ENCODE measurements at regions not wholly inside any gene's neighbourhood (a gene's known extent, or its start where the extent isn't known, plus 50 kb on each side); places are given as distances from the start of the nearest gene placed in this dataset.

DNA sequence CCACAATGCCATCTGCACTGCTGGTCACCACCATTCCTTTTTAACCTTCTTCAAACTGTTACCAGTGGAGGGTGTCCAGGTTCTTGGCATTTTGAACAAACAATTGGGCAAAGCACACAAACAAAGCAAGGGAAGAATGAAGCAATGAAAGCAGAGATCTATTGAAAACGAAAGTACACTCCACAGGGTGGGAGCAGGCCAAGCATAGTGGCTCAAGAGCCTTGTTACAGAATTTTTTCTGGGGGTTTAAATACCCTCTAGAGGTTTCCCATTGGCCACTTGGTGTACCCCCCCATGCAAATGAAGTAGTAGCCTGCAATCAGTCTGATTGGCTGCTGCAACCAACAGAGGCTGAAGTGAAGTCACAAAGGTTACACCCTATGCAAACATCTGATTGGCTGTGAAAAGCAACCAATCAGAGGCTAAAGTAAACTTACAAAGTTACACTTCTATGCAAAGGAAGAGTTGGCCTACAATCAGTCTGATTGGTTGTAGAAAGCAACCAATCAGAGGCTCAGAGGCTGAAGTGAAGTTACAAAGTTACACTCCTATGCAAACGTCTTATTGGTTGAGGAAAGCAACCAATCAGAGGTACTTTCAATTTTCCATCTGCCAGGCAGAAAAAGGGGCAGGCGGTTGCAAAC is 103.2 kb upstream of the WAC start:
- Histone ChIP-seq H3K4me2 (no peak overlapping the region), H3K36me3 (replicated peaks; ENCODE audit: insufficient read depth, low read depth) (no peaks in the 10 kb centered on the region), H3K9me3 (ENCODE audit: low read depth) (no peaks in the 10 kb centered on the region), H3K9me2 (replicated peaks; ENCODE audit: insufficient read depth) (no peaks in the 10 kb centered on the region), H3K79me2 (no peaks in the 10 kb centered on the region), H3K4me3 (no peak overlapping the region), H3K4me1 (ENCODE audit: insufficient read depth) (no peaks in the 10 kb centered on the region), H2AFZ (no peak overlapping the region), H3K27ac (no peak overlapping the region), H3K27me3 (no peaks in the 10 kb centered on the region), H4K20me1 (ENCODE audit: insufficient read depth, poor library complexity, severe bottlenecking) (no peaks in the 10 kb centered on the region)
- 92% methylated on average over 3 of the region's 3 CpGs for WGBS (ENCODE audit: low lambda C conversion rate, missing lambda C conversion rate)
- TF ChIP-seq, protein P1, sequence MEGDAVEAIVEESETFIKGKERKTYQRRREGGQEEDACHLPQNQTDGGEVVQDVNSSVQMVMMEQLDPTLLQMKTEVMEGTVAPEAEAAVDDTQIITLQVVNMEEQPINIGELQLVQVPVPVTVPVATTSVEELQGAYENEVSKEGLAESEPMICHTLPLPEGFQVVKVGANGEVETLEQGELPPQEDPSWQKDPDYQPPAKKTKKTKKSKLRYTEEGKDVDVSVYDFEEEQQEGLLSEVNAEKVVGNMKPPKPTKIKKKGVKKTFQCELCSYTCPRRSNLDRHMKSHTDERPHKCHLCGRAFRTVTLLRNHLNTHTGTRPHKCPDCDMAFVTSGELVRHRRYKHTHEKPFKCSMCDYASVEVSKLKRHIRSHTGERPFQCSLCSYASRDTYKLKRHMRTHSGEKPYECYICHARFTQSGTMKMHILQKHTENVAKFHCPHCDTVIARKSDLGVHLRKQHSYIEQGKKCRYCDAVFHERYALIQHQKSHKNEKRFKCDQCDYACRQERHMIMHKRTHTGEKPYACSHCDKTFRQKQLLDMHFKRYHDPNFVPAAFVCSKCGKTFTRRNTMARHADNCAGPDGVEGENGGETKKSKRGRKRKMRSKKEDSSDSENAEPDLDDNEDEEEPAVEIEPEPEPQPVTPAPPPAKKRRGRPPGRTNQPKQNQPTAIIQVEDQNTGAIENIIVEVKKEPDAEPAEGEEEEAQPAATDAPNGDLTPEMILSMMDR (IDR thresholded peaks at IDR 0.05; ENCODE audit: poor library complexity) = no peak
- TF ChIP-seq EZH2phosphoT487 (IDR thresholded peaks at IDR 0.05; ENCODE audit: low read depth, severe bottlenecking, unreplicated experiment) = no peak
- no peak for TF ChIP-seq EZH2 (IDR thresholded peaks at IDR 0.05; ENCODE audit: borderline replicate concordance)
- no peak for DNase-seq (ENCODE audit: low spot score)

DNA sequence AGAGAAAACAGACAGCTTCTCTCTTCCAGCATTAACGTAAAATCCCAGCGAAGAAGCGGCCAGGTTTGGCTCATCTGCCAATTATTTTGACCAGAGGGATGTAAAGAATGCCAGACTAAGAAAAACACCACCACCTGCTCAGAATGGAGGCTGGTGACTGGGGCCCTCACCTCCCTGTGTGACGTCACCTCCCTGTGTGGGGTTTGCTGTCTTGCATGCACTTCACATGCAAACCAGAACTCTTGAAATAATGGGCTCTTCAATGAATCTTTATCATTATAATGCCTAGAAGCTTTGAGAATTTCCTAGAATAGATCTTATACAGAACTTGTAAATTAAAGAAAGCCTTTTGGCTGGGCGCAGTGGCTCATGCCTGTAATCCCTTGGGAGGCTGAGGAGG is 101.8 kb upstream of the WAC start:
- Histone ChIP-seq H3K4me3 (no peak overlapping the region), H3K27ac (no peak overlapping the region), H3K9me2 (replicated peaks; ENCODE audit: insufficient read depth) (no peaks in the 10 kb centered on the region), H3K36me3 (replicated peaks; ENCODE audit: insufficient read depth, low read depth) (no peaks in the 10 kb centered on the region), H3K4me1 (ENCODE audit: insufficient read depth) (no peaks in the 10 kb centered on the region), H3K79me2 (no peaks in the 10 kb centered on the region), H2AFZ (no peak overlapping the region), H4K20me1 (ENCODE audit: insufficient read depth, poor library complexity, severe bottlenecking) (no peaks in the 10 kb centered on the region), H3K27me3 (no peaks in the 10 kb centered on the region), H3K4me2 (no peak overlapping the region), H3K9me3 (ENCODE audit: low read depth) (no peaks in the 10 kb centered on the region)
- TF ChIP-seq EZH2 (IDR thresholded peaks at IDR 0.05; ENCODE audit: borderline replicate concordance) (no peak), EZH2phosphoT487 (IDR thresholded peaks at IDR 0.05; ENCODE audit: low read depth, severe bottlenecking, unreplicated experiment) (no peak)
- TF ChIP-seq, protein P1 (IDR thresholded peaks at IDR 0.05; ENCODE audit: poor library complexity) = no peak
- WGBS (ENCODE audit: low lambda C conversion rate, missing lambda C conversion rate) = 73% methylated on average over 5 of the region's 5 CpGs
- DNase-seq (ENCODE audit: low spot score) = no peak

DNA sequence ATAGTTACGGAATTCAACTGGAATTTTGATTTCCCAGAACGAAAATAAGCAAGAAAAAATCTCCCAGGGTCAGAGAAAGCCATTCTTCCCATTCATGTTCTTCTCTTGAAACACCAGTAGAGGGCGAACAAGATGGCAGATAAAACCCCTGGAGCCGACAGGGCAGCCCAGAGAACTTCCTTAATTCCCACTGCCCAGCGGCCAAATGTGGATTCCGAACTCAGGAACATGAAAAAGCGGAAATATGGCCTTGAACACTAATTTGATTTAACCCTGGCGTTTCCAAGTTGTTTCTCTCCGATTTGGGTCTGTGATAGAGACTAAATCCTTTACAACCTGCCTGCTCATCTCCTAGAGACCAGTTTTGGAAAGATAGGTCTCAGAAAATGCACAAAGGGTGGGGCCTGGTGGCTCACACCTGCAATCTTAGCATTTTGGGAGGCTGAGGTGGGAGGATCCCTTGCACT is 100.7 kb upstream of the WAC start:
- TF ChIP-seq, protein P1 (IDR thresholded peaks at IDR 0.05; ENCODE audit: poor library complexity) = peak; percentile 81
- no peak for TF ChIP-seq EZH2phosphoT487 (IDR thresholded peaks at IDR 0.05; ENCODE audit: low read depth, severe bottlenecking, unreplicated experiment)
- H2AFZ ChIP-seq = no peak overlapping the region
- H3K9me2 ChIP-seq (replicated peaks; ENCODE audit: insufficient read depth) = no peaks in the 10 kb centered on the region
- DNase-seq (ENCODE audit: low spot score) = peak; percentile 81
- H3K27ac ChIP-seq = no peak overlapping the region
- H3K36me3 ChIP-seq (replicated peaks; ENCODE audit: insufficient read depth, low read depth) = no peaks in the 10 kb centered on the region
- no peaks in the 10 kb centered on the region for H3K27me3 ChIP-seq
- 6% methylated on average over 9 of the region's 9 CpGs for whole genome bisulfite sequencing (ENCODE audit: low lambda C conversion rate, missing lambda C conversion rate)
- no peak overlapping the region for H3K4me3 ChIP-seq
- H4K20me1 ChIP-seq (ENCODE audit: insufficient read depth, poor library complexity, severe bottlenecking) = no peaks in the 10 kb centered on the region
- H3K4me2 ChIP-seq = peak overlapping the region; percentile 58
- no peaks in the 10 kb centered on the region for H3K9me3 ChIP-seq (ENCODE audit: low read depth)
- H3K79me2 ChIP-seq = no peaks in the 10 kb centered on the region
- no peaks in the 10 kb centered on the region for H3K4me1 ChIP-seq (ENCODE audit: insufficient read depth)

Measured in hepatocyte (in vitro differentiated cells).